HG02610 (cell line): ENCODE measurements at regions not wholly inside any gene's neighbourhood (a gene's known extent, or its start where the extent isn't known, plus 50 kb on each side); places are given as distances from the start of the nearest gene placed in this dataset.

Experiments
- ATAC-seq: cut with Tn5 transposase; IDR thresholded peaks from one replicate; pipeline ENCODE4 v1.9.1; 2021; ENCODE audit warnings: mild to moderate bottlenecking, moderate library complexity; ENCODE audit not compliant: unreplicated experiment

DNA sequence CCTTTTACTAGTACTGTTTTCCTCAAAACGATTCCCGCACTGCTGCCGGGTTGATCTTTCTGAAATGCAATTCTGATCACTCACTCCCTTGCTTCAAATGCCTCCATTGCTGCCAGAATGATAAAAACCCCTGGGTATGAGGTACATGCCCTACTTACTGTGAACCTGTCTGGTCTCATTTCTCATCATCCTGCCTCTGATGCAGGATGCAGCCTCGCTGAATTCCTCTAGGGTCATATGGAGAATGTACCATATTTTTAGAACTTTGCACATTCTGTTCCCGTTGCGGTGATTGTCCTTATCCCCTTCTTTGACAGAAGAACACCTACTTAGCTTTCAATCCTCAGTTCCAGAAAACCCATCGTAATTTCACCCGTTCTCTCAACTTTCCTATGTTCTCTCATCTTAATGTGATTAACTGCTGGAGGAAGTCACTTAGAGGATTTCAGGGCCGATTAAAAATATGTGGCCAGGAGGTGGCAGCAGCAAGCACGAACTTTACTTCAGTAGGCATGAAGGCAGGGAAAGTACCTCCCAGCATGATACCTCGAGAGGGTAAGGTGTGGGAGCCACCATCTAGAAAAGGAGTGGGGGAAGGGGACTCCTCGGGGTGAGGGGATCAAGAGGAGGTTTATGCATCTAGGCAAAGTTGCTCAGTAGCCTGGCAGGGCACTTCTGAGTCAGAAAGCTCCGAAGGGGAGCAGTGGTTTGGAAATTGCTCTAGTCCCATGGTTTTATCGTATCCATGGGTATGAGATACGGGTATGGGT lies 361.5 kb upstream of the ZP4 start:
- ATAC-seq: peak; percentile 92

GRCh38 chr1:238248356-238248755 lies 357.6 kb upstream of the ZP4 start:
- ATAC-seq: no peak

DNA sequence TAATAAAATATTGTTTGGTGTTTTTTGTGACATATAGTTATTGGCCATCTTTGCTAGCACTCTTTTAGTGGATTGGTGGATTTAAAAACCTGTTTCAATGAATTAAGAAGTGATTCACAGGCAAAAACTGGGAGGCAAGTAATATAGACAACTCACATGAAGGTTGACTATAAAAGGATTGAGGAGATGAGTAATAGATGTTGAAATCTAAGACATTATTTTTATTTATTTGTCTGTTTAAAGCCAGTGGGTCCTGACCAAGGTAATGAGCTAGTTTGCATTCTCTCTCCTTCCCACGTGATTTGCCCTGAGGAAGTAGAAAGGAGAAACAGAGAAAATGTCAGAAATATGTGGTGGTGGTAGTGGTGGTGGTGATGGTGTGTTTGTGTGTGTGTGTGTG lies 351.5 kb upstream of the ZP4 start:
- ATAC-seq: no peak

DNA sequence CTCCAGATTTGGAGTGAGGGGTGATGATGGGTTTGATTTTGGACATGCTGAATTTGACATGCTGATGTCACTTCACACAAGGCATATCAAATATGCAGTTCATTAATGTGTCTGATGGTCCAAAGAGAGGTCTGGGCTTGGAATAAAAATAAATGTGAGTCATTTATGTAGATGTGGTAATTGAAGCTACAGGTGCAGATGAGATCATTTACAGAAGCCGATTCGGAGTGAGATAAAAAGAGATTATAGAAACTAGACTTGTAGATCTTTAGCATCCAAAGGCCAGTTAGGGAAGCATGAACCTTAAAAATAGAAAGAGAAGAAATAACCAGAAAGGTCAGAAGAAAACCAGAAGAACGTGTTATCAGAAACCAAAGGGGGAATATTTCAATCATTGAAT lies 350.9 kb upstream of the ZP4 start:
- no peak for ATAC-seq

DNA sequence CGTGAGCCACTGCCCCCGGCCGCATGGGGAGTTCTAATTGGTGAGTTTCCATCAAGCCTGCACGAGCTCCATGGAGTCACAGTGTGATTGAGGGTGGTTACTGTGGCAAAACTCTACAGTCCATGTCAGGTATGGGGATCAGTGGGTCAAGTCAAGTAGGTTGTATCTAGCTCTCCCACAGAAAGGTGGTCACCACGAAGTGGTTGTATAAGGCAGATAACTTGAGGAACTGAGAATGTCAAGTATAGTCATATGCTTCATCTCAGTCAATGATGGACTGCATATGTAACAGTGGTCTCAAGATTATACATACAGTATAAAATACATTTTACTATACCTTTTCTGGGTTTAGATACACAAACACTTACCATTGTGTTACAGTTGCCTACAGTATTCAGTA lies 348.6 kb upstream of the ZP4 start:
- ATAC-seq: no peak

- ATAC-seq: no peak
These were observed 343.2 kb upstream of the ZP4 start for GRCh38 chr1:238233966-238234365.

DNA sequence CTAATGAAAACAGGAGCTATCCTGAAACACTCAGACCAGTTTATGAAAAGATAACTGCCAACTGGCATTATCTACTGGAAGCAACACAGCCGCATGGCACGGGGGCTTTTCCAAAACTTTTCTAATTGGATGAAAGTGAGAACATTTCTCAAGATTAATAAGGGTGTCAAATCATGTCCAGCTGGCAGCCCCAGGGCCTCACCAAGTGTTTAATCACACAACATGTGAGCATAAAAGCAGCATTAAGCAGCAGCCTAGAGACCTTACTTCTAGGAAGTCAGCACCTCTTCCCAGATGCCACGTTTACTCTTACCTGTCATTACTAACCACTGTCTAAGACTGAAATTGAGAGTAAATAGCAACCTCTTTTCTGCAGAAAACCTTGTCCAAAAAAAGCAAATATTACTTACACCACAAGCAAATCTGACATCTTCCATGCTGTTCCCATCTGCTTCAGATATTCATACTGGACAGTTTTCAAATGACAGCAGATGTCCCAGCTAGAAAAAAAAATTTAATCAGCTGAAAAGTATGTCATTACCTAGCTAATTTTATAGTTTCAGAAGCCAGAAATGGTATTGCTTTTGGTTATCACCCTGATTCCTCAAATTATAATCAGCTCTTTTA lies 341.5 kb upstream of the ZP4 start:
- ATAC-seq: no peak

DNA sequence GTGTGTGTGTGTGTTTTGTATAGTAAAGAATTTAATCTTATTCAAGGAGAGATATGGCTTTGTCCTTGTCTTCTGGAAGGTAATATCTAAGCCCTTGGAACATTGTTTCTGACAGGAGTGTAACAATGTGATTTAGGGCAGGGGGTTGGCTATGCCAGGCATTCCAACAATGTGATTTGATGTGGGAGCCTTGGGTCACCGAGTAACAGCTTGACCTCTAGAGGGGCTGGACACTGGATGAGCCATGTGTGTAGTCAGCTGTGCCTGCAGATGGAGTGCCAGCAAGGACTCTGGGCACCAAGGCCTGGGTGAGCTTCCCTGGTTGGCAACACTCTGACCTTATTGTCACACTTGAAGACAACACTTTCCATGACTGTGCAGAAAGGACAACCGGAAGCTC lies 336.1 kb upstream of the ZP4 start:
- no peak for ATAC-seq

GRCh38 chr1:238223076-238223640 lies 332.4 kb upstream of the ZP4 start:
- no peak for ATAC-seq

DNA sequence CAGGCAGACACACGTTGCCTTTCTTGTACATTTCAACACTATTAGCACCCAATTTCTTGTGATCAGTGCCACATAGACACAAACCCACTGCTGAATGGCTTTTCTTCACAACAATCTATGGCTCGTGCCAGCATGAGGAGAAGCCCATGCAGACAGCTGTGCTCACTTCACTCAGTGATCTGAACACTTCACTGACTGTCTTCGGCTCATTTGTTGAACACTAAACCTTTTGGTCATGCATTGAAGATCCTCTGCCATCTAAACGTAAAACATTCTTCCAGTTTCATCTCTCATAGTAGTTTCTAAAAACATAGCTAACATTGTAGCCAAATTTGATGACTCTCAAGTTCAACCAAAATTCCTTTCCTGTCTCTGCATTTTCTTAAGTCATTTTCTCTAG lies 331.0 kb upstream of the ZP4 start:
- no peak for ATAC-seq

DNA sequence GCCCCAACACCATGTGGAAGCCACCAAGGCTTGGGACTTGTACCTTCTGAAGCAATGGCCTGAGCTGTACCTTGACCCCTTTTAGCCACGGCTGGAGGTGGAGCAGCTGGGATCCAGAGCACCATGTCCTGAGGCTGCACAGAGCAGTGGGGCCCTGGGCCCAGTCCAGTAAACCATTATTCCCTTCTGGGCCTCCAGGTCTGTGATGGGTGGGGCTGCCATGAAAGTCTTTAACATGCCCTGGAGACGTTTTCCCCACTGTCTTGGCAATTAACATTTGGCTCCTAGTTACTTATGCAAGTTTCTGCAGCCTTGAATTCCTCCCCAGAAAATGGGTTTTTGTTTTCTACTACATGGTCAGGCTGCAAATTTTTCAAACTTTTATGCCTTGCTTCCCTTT lies 323.7 kb upstream of the ZP4 start:
- ATAC-seq: no peak

DNA sequence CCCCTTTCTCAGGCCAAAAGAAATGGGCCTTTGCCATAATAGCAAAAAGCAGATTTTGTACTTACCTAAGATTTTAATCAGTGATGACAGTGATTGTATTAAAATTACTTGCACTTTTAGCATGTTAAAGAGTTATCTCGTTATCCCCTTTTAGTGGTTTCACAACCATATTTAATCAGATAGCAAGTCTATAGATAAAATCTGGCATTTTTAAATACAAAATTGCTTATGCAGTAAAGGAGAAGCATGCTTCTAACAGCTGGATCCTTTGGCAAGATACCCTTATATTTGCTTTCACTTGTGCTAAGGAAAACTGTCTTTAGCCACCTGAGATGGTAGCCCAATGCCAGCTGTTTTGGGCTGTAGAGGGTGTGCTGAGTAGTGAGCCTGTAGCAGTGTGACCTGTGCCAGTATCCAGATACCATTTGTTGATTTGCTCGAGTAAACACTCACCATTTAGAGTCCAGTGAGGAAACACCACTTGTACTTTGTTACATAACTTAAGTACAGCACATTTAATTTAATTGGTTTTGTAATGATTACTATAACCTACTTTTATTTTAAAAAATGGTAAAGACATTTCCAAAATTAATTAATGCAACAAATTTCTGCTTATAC lies 314.4 kb upstream of the ZP4 start:
- ATAC-seq: no peak

DNA sequence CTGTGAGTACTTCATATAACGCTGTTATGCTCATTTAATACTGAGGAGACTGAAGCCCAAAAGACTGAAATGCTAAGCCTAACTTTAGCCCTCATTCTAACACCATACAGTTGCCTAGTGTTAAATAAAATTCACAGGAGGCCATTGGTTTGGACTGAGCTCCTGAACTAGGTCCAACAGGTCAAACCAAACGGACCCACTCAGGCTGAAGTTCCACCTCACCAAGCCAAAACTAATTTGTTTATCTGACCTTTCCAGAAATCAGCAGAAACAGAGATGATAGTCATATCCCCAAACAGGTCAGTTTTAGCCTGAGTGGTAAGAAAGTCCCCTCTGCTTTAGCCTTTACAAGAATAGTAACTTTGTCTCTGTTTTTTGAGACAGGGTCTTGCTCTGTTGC lies 311.3 kb upstream of the ZP4 start:
- no peak for ATAC-seq

DNA sequence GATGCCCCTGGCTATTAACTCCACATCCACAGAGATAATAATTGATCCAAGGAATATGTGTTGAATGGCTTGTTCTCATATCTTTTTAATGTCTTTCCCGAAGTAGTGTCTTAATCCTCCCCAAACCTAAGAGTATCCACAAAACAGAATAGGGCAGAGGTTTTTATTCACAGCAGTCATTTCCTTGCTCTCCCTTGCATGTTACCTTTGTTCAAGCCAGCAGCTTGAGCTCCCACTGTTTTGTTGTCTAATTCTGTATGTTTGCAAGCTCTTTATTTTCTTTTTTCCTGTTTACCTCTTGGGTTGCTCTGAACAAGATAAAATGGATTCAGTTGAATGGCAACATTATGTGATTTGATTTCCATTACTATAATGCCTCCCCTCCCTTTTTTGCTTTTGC lies 308.6 kb upstream of the ZP4 start:
- no peak for ATAC-seq

DNA sequence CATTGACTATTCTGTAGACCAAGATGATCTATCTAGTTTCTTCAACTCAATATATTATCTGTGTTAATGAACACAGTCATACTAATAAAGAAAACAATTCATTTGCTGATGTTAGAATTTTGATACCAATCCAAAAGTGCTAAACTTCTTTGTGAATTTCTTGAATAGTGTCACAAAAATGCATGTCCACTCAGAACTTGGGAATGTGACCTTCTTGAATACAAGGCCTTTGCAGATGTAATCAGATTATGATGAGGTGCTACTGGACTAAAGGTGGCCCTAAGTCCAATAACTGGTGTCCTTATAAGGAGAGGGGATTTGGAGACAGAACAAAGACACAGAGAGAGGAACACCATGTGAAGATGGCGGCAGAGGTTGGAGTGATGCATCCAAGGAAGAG lies 305.8 kb upstream of the ZP4 start:
- no peak for ATAC-seq

DNA sequence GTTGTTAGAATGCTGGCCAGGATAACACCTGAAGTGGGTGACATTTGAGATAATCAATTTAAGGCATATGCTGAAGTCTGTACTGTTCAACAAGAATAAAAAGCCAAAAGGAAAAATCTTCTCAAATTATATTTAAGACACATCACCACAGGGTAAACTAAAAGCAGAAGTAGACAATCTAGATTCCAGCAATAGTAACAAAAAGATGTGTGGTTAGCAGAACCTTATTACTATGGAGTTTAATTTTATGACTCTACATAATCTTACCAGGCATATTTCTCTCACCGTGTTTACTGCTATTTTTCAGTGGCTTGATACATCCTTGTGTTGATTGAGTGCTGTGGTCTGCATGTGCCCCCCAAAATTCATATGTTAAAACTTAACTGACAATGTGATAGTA lies 300.4 kb upstream of the ZP4 start:
- ATAC-seq: no peak

- ATAC-seq: peak; percentile 25
These were observed 296.8 kb upstream of the ZP4 start for GRCh38 chr1:238187575-238187949.

GRCh38 chr1:238186887-238187574 lies 296.3 kb upstream of the ZP4 start:
- ATAC-seq: peak; percentile 60

- ATAC-seq: no peak
These were observed 287.4 kb upstream of the ZP4 start for GRCh38 chr1:238177960-238178645.

DNA sequence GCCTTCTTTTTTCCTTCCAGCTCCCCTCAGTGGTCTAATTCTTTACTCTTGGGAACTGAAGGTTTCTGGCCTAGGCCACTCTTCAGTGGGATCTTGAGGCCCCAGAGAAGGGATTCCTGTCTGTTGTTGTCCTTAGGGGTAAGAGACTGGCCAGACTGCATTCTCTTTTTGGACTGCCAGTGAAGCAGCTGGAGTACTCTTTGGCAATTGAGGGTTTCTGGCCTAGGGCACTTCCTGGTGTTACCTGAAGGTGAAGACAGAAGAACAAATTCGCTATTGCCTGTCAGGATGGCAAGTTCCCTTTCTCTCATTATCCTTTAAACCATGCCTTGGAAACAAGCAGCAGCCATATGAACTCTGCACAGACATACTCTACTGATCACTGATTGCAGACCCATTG lies 286.6 kb upstream of the ZP4 start:
- ATAC-seq: no peak

DNA sequence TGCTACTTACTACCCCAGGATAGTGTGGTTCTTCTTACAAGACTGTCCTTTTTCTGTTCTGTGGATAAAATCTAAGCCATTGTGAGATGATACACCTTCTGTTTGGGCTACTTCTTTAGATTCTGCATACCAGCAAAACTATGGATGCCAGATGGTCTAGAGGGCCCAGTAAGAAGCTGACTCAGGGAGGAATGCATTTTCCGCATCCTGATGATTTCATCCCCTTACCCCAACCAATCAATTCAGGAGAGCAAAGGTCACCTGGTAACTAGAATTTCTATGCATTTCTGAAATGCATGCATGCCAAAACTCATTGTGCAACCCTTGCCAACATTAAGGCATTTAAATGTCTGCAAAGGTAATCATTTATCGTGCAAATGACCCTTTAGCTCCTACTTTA lies 285.7 kb upstream of the ZP4 start:
- no peak for ATAC-seq
